B cell (primary cell): ENCODE measurements at regions not wholly inside any gene's neighbourhood (a gene's known extent, or its start where the extent isn't known, plus 50 kb on each side); places are given as distances from the start of the nearest gene placed in this dataset.

ENCODE experiments used
- ATAC-seq: fragments of 200-7000 bp; cut with Tn5 transposase; one replicate; pipeline ENCODE4 v1.10.0; 2021; ENCODE audit warnings: low read depth, mild to moderate bottlenecking, moderate number of reproducible peaks, moderate library complexity
- CTCF ChIA-PET: fragments of 350-600 bp; sonication (Branson Sonifier 250); formaldehyde crosslinking; loops from one replicate; lab custom pipeline; 2021; ENCODE audit warnings: antibody characterized with exemption, inconsistent platforms; lab: Charles Lee
- POLR2A ChIA-PET: fragments of 350-600 bp; sonication (Branson Sonifier 250); formaldehyde crosslinking; loops from one replicate; lab custom pipeline; 2021; ENCODE audit warnings: antibody characterized with exemption; lab: Charles Lee
- DNase-seq: peaks from one replicate; pipeline ENCODE4 v3.0.0; 2013
- H2AFZ ChIP-seq: 2 replicates; pipeline ENCODE4 v1.6.1; 2012; ENCODE audit warnings: mild to moderate bottlenecking, low read depth, low read length; ENCODE audit not compliant: insufficient read depth, poor library complexity, severe bottlenecking
- H3K27ac ChIP-seq, 2 donors: 1 replicate in 1 of 2; 2 replicates in 1 of 2; pipeline ENCODE4 v1.5.1; 2012 to 2013; ENCODE audit warnings: low read length in 2 of 2, mild to moderate bottlenecking in 2 of 2, moderate library complexity in 1 of 2
- H3K27me3 ChIP-seq, 4 experiments: fragments of 200-600 bp in 1 of 4; sonication (generic) in 1 of 4; replicated peaks in 1 of 4; 1 replicate in 2 of 4; 2 replicates in 2 of 4; pipeline versions ENCODE4 v1.6.1 to v1.7.0; 2013 to 2016; ENCODE audit warnings: low read length in 3 of 4, mild to moderate bottlenecking in 2 of 4, mixed read lengths in 1 of 4, moderate library complexity in 1 of 4; ENCODE audit not compliant: insufficient read depth in 4 of 4, control insufficient read depth in 3 of 4; ENCODE audit errors: control extremely low read depth in 1 of 4
- H3K36me3 ChIP-seq, 2 experiments: replicated peaks in 1 of 2; 1 replicate in 1 of 2; 2 replicates in 1 of 2; pipeline versions ENCODE4 v1.6.1 to v1.7.1; 2013; ENCODE audit warnings: low read length in 1 of 2; ENCODE audit not compliant: insufficient read depth in 2 of 2, control insufficient read depth in 1 of 2; ENCODE audit errors: control extremely low read depth in 1 of 2, extremely low read depth in 1 of 2
- H3K4me1 ChIP-seq, 2 donors: fragments of 200-600 bp in 1 of 2; sonication (generic) in 1 of 2; 1 replicate in 1 of 2; 2 replicates in 1 of 2; pipeline versions ENCODE4 v1.5.1 to v1.6.1; 2013 to 2017; ENCODE audit warnings: low read length in 2 of 2; ENCODE audit not compliant: control insufficient read depth in 2 of 2, insufficient read depth in 2 of 2
- H3K4me2 ChIP-seq: replicated peaks from 2 replicates; pipeline ENCODE3; 2012; ENCODE audit warnings: mild to moderate bottlenecking, low read depth, low read length; ENCODE audit not compliant: poor library complexity, severe bottlenecking
- H3K4me3 ChIP-seq, 5 experiments: fragments of 200-600 bp in 1 of 5; sonication (generic) in 1 of 5; 1 replicate in 3 of 5; 2 replicates in 2 of 5; pipeline versions ENCODE4 v1.5.1 to v1.7.0; 2011 to 2016; ENCODE audit warnings: low read length in 4 of 5, mild to moderate bottlenecking in 4 of 5, low read depth in 2 of 5, control low read depth in 1 of 5, moderate library complexity in 1 of 5; ENCODE audit not compliant: insufficient read depth in 1 of 5; ENCODE audit errors: control extremely low read depth in 1 of 5, extremely low read depth in 1 of 5
- H3K79me2 ChIP-seq: fragments of 200-600 bp; sonication (generic); one replicate; pipeline ENCODE4 v1.6.0; 2016; ENCODE audit warnings: low read length; ENCODE audit not compliant: control insufficient read depth, insufficient read depth
- H3K9ac ChIP-seq: fragments of 200-600 bp; sonication (generic); 2 replicates; pipeline ENCODE4 v1.6.1; 2017; ENCODE audit warnings: mild to moderate bottlenecking, low read length, moderate library complexity
- H3K9me3 ChIP-seq, 3 donors: one replicate each; pipeline versions ENCODE4 v1.6.1 to v1.7.1; 2013; ENCODE audit warnings: low read length in 2 of 3; ENCODE audit not compliant: control insufficient read depth in 2 of 3, insufficient read depth in 1 of 3; ENCODE audit errors: control extremely low read depth in 1 of 3
- H4K20me1 ChIP-seq: 2 replicates; pipeline ENCODE4 v1.6.0; 2012; ENCODE audit warnings: mild to moderate bottlenecking, low read length; ENCODE audit not compliant: insufficient read depth, control insufficient read depth, poor library complexity, severe bottlenecking
- H3K27ac Mint-ChIP-seq: one replicate; pipeline ENCODE4 v1.8.0; 2021; ENCODE audit warnings: mixed read lengths
- H3K27me3 Mint-ChIP-seq: one replicate; pipeline ENCODE4 v1.8.0; 2021; ENCODE audit warnings: mixed read lengths
- H3K4me1 Mint-ChIP-seq: one replicate; pipeline ENCODE4 v1.8.0; 2021; ENCODE audit warnings: mixed read lengths
- H3K4me3 Mint-ChIP-seq: one replicate; pipeline ENCODE4 v1.8.0; 2021; ENCODE audit warnings: mixed read lengths
- H3K9me3 Mint-ChIP-seq: one replicate; pipeline ENCODE4 v1.8.0; 2022; ENCODE audit warnings: mixed read lengths; ENCODE audit not compliant: insufficient read depth
- CTCF ChIP-seq: fragments of 200-600 bp; IDR thresholded peaks from one replicate; pipeline ENCODE4 v1.8.0; 2022; ENCODE audit warnings: antibody characterized with exemption, mild to moderate bottlenecking
- EZH2 ChIP-seq: IDR thresholded peaks from 2 replicates; pipeline ENCODE4 v1.6.1; 2012; ENCODE audit warnings: borderline replicate concordance, low read depth, mild to moderate bottlenecking, moderate library complexity, low read length; ENCODE audit not compliant: insufficient read depth, poor library complexity, severe bottlenecking
- WGBS: methylation state at CpG from one replicate; pipeline ENCODE4 v1.1.5; 2013; ENCODE audit warnings: missing lambda C conversion rate; ENCODE audit not compliant: insufficient coverage; 5-methylcytosine and 5-hydroxymethylcytosine counted together
- intact Hi-C: fragments of 100-400 bp; cut with micrococcal nuclease; formaldehyde crosslinking; loops from one replicate; pipeline ENCODE4 v1.10.0; 2022

- no peak for ATAC-seq
- CTCF ChIA-PET = no interaction called here
These were observed 70.2 kb upstream of the PPP2R2D start for GRCh38 chr10:131830446-131831130.

GRCh38 chr10:131831561-131831960 is 69.2 kb upstream of the PPP2R2D start:
- H3K27me3 ChIP-seq = no peaks in the 10 kb centered on the region
- H3K27ac Mint-ChIP-seq = no peak overlapping the region
- POLR2A ChIA-PET = no interaction called here
- no peak for ATAC-seq
- H3K36me3 ChIP-seq = no peaks in the 10 kb centered on the region
- no peak for TF ChIP-seq CTCF
- no peak overlapping the region for H3K4me3 Mint-ChIP-seq
- H3K4me2 ChIP-seq = no peak overlapping the region
- H3K4me1 Mint-ChIP-seq = no peaks in the 10 kb centered on the region
- no peaks in the 10 kb centered on the region for H3K79me2 ChIP-seq
- peaks cover 0 to 36% (median 2%) of the 10 kb centered on the region in 3 donors for H3K9me3 ChIP-seq
- H3K4me3 ChIP-seq = no peak overlapping the region
- peaks cover 6% of the 10 kb centered on the region for H3K9me3 Mint-ChIP-seq
- H3K27ac ChIP-seq = no peak overlapping the region
- H3K4me1 ChIP-seq = no peaks in the 10 kb centered on the region
- intact Hi-C loops = no loop called here
- no peaks in the 10 kb centered on the region for H4K20me1 ChIP-seq
- H3K9ac ChIP-seq = no peak overlapping the region
- peaks cover 4% of the 10 kb centered on the region for H3K27me3 Mint-ChIP-seq
- CTCF ChIA-PET = no interaction called here
- 74% methylated on average over 14 of the region's 14 CpGs for WGBS
- H2AFZ ChIP-seq = no peak overlapping the region
- no peak for DNase-seq

More at GRCh38 chr10:131830446-131831130, 70.2 kb upstream of the PPP2R2D start:
- no peaks in the 10 kb centered on the region for H3K4me1 Mint-ChIP-seq
- Histone ChIP-seq H3K9me3 (peaks cover 0 to 39% (median 2%) of the 10 kb centered on the region in 3 donors), H3K79me2 (no peaks in the 10 kb centered on the region), H3K4me2 (no peak overlapping the region), H4K20me1 (no peaks in the 10 kb centered on the region), H3K36me3 (no peaks in the 10 kb centered on the region), H2AFZ (no peak overlapping the region), H3K4me3 (no peak overlapping the region), H3K9ac (no peak overlapping the region), H3K4me1 (no peaks in the 10 kb centered on the region), H3K27me3 (no peaks in the 10 kb centered on the region), H3K27ac (no peak overlapping the region)
- TF ChIP-seq EZH2 = no peak
- TF ChIP-seq CTCF = no peak
- H3K9me3 Mint-ChIP-seq = peaks cover 6% of the 10 kb centered on the region
- POLR2A ChIA-PET = no interaction called here
- no peak overlapping the region for H3K4me3 Mint-ChIP-seq
- H3K27me3 Mint-ChIP-seq = peaks cover 4% of the 10 kb centered on the region
- intact Hi-C loops = no loop called here
- H3K27ac Mint-ChIP-seq = no peak overlapping the region
- 94% methylated on average over 13 of the region's 13 CpGs for WGBS
- DNase-seq = no peak
